ENCODE measurements at regions not wholly inside any gene's neighbourhood (a gene's known extent, or its start where the extent isn't known, plus 50 kb on each side); places are given as distances from the start of the nearest gene placed in this dataset.

DNA sequence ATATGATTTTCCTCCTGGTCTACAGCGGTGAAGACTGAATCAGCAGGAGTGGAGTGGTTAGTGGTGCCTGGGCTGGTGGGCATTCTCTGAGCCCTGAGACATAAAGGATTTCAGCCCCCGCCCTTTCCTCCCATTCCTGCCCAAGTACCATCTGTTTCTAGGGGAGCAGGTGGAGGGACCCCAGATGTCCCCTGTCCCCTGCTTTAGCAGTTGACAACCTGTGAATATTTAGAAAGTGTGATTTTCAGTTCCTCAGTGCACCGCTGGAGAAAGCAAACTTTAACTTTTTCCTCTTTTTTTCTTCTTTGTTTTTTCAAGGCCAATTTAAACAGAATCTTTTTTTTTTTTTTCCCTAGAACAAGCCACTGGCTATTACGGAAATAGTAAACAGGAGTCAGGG, 163.8 kb upstream of the MYL2 start:
- TF ChIP-seq, protein P1, sequence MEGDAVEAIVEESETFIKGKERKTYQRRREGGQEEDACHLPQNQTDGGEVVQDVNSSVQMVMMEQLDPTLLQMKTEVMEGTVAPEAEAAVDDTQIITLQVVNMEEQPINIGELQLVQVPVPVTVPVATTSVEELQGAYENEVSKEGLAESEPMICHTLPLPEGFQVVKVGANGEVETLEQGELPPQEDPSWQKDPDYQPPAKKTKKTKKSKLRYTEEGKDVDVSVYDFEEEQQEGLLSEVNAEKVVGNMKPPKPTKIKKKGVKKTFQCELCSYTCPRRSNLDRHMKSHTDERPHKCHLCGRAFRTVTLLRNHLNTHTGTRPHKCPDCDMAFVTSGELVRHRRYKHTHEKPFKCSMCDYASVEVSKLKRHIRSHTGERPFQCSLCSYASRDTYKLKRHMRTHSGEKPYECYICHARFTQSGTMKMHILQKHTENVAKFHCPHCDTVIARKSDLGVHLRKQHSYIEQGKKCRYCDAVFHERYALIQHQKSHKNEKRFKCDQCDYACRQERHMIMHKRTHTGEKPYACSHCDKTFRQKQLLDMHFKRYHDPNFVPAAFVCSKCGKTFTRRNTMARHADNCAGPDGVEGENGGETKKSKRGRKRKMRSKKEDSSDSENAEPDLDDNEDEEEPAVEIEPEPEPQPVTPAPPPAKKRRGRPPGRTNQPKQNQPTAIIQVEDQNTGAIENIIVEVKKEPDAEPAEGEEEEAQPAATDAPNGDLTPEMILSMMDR (IDR thresholded peaks at IDR 0.05; ENCODE audit: poor library complexity): no peak
- no peak for TF ChIP-seq EZH2 (IDR thresholded peaks at IDR 0.05; ENCODE audit: borderline replicate concordance)

All from hepatocyte (in vitro differentiated cells).